ENCODE measurements at regions not wholly inside any gene's neighbourhood (a gene's known extent, or its start where the extent isn't known, plus 50 kb on each side); places are given as distances from the start of the nearest gene placed in this dataset.

GRCh38 chr2:39608263-39608575, 57.5 kb upstream of the TMEM178A start:
- no TSS peak for BruUV-seq (replicated peaks)
- no peak for DNase-seq (ENCODE audit: low spot score)
- Histone ChIP-seq H2AFZ (ENCODE audit: low read length) (no peak overlapping the region), H3K27ac (ENCODE audit: low read depth, low read length, poor library complexity, severe bottlenecking) (no peak overlapping the region), H3K4me1 (ENCODE audit: insufficient read depth, low read length, poor library complexity, severe bottlenecking) (no peaks in the 10 kb centered on the region), H3K4me3 (ENCODE audit: low read depth, low read length, poor library complexity, severe bottlenecking) (no peak overlapping the region), H3K9me3 (ENCODE audit: low read length) (no peaks in the 10 kb centered on the region), H3K79me2 (ENCODE audit: insufficient read depth, low read depth, low read length) (no peaks in the 10 kb centered on the region), H4K20me1 (ENCODE audit: insufficient read depth, low read length) (no peaks in the 10 kb centered on the region), H3K9me2 (ENCODE audit: insufficient read depth, low read length) (no peaks in the 10 kb centered on the region), H3K36me3 (ENCODE audit: insufficient read depth, low read length) (no peaks in the 10 kb centered on the region), H3K4me2 (ENCODE audit: low read length) (no peak overlapping the region)
- intact Hi-C loops (cut with micrococcal nuclease; ENCODE audit: unreplicated experiment), result loop anchor here (2.0 kb wide), 1 partner anchor 25 kb away; no protein-coding TSS in a partner anchor
- CTCF ChIA-PET (ENCODE audit: unreplicated experiment), result no interaction called here
- TF ChIP-seq CTCF (conservative IDR thresholded peaks at IDR 0.05; ENCODE audit: low read length) (no peak), EZH2phosphoT487 (IDR thresholded peaks at IDR 0.05; ENCODE audit: borderline replicate concordance, low read depth, low read length) (no peak)
- POLR2A ChIA-PET, result no interaction called here

- Histone ChIP-seq H3K27ac (ENCODE audit: low read depth, low read length, poor library complexity, severe bottlenecking) (no peak overlapping the region), H3K4me3 (ENCODE audit: low read depth, low read length, poor library complexity, severe bottlenecking) (no peak overlapping the region), H3K9me3 (ENCODE audit: low read length) (no peaks in the 10 kb centered on the region), H3K79me2 (ENCODE audit: insufficient read depth, low read depth, low read length) (no peaks in the 10 kb centered on the region), H3K36me3 (ENCODE audit: insufficient read depth, low read length) (no peaks in the 10 kb centered on the region), H3K9me2 (ENCODE audit: insufficient read depth, low read length) (no peaks in the 10 kb centered on the region), H3K4me1 (ENCODE audit: insufficient read depth, low read length, poor library complexity, severe bottlenecking) (no peaks in the 10 kb centered on the region), H2AFZ (ENCODE audit: low read length) (no peak overlapping the region), H4K20me1 (ENCODE audit: insufficient read depth, low read length) (no peaks in the 10 kb centered on the region), H3K4me2 (ENCODE audit: low read length) (no peak overlapping the region)
- intact Hi-C loops (cut with micrococcal nuclease; ENCODE audit: unreplicated experiment), result loop anchor here (2.0 kb wide), 1 partner anchor 26 kb away; no protein-coding TSS in a partner anchor
- BruUV-seq (replicated peaks), result no TSS peak
- DNase-seq (ENCODE audit: low spot score), result no peak
- POLR2A ChIA-PET, result interaction anchor here (0.6 kb wide), 1 partner anchor 11 kb away, joined by 3 read pairs; no protein-coding TSS in a partner anchor
- CTCF ChIA-PET (ENCODE audit: unreplicated experiment), result no interaction called here
- TF ChIP-seq EZH2phosphoT487 (IDR thresholded peaks at IDR 0.05; ENCODE audit: borderline replicate concordance, low read depth, low read length), result no peak
- no peak for TF ChIP-seq CTCF (conservative IDR thresholded peaks at IDR 0.05; ENCODE audit: low read length)
Observed at GRCh38 chr2:39608686-39609441, 56.9 kb upstream of the TMEM178A start.

- no peaks in the 10 kb centered on the region for H4K20me1 ChIP-seq (ENCODE audit: insufficient read depth, low read length)
- no TSS peak for BruUV-seq (replicated peaks)
- ChIA-PET POLR2A (no interaction called here), CTCF (ENCODE audit: unreplicated experiment) (no interaction called here)
- no peak for DNase-seq (ENCODE audit: low spot score)
- H3K4me2 ChIP-seq (ENCODE audit: low read length), result no peak overlapping the region
- no peak overlapping the region for H2AFZ ChIP-seq (ENCODE audit: low read length)
- no peaks in the 10 kb centered on the region for H3K36me3 ChIP-seq (ENCODE audit: insufficient read depth, low read length)
- H3K9me2 ChIP-seq (ENCODE audit: insufficient read depth, low read length), result no peaks in the 10 kb centered on the region
- no peaks in the 10 kb centered on the region for H3K9me3 ChIP-seq (ENCODE audit: low read length)
- TF ChIP-seq CTCF (conservative IDR thresholded peaks at IDR 0.05; ENCODE audit: low read length), result no peak
- no peak for TF ChIP-seq EZH2phosphoT487 (IDR thresholded peaks at IDR 0.05; ENCODE audit: borderline replicate concordance, low read depth, low read length)
- no peaks in the 10 kb centered on the region for H3K4me1 ChIP-seq (ENCODE audit: insufficient read depth, low read length, poor library complexity, severe bottlenecking)
- intact Hi-C loops (cut with micrococcal nuclease; ENCODE audit: unreplicated experiment), result loop anchor here (2.0 kb wide), 1 partner anchor 27 kb away; no protein-coding TSS in a partner anchor
- no peak overlapping the region for H3K27ac ChIP-seq (ENCODE audit: low read depth, low read length, poor library complexity, severe bottlenecking)
- no peaks in the 10 kb centered on the region for H3K79me2 ChIP-seq (ENCODE audit: insufficient read depth, low read depth, low read length)
- H3K4me3 ChIP-seq (ENCODE audit: low read depth, low read length, poor library complexity, severe bottlenecking), result no peak overlapping the region
Observed at GRCh38 chr2:39609917-39610316, 55.8 kb upstream of the TMEM178A start.
